Lung (tissue), 11 donors: ENCODE measurements at regions not wholly inside any gene's neighbourhood (a gene's known extent, or its start where the extent isn't known, plus 50 kb on each side); places are given as distances from the start of the nearest gene placed in this dataset.
A peak's percentile ranks its signal among the peaks of the same experiment; 100 is the strongest.

Experiments used
- ATAC-seq: fragments of 200-7000 bp; cut with Tn5 transposase; one replicate; pipeline ENCODE4 v1.9.1; 2020; ENCODE audit warnings: moderate number of reproducible peaks; ENCODE audit not compliant: insufficient read depth, low FRiP score
- DNase-seq, 3 donors: peaks; one replicate each; pipeline ENCODE4 v3.0.0-alpha.2; 2013 to 2017
- H3K27ac ChIP-seq, 2 donors: one replicate each; pipeline ENCODE4 v1.5.1; 2013; ENCODE audit warnings: mild to moderate bottlenecking in 2 of 2, moderate library complexity in 2 of 2, control low read depth in 1 of 2, inconsistent platforms in 1 of 2, low read depth in 1 of 2, low read length in 1 of 2
- H3K27me3 ChIP-seq, 3 donors: one replicate each; pipeline ENCODE4 v1.5.1; 2013; ENCODE audit warnings: low read length in 2 of 3; ENCODE audit not compliant: control insufficient read depth in 3 of 3, insufficient read depth in 3 of 3
- H3K36me3 ChIP-seq, 4 donors: one replicate each; pipeline ENCODE4 v1.5.1; 2013; ENCODE audit warnings: low read length in 4 of 4, mild to moderate bottlenecking in 1 of 4, moderate library complexity in 1 of 4; ENCODE audit not compliant: control insufficient read depth in 4 of 4, insufficient read depth in 4 of 4
- H3K4me1 ChIP-seq, 5 donors: one replicate each; pipeline ENCODE4 v1.5.1; 2013; ENCODE audit warnings: low read length in 5 of 5, mild to moderate bottlenecking in 2 of 5, moderate library complexity in 1 of 5; ENCODE audit not compliant: control insufficient read depth in 5 of 5, insufficient read depth in 5 of 5
- H3K4me3 ChIP-seq: one replicate; pipeline ENCODE4 v1.5.1; 2013; ENCODE audit warnings: mild to moderate bottlenecking, control low read depth, moderate library complexity
- H3K9ac ChIP-seq, 2 donors: one replicate each; pipeline ENCODE4 v1.5.1; 2013; ENCODE audit warnings: low read length in 2 of 2, control low read depth in 1 of 2; ENCODE audit not compliant: insufficient read depth in 1 of 2
- H3K9me3 ChIP-seq, 4 donors: one replicate each; pipeline ENCODE4 v1.5.1; 2013; ENCODE audit warnings: low read length in 3 of 4, mild to moderate bottlenecking in 1 of 4, moderate library complexity in 1 of 4; ENCODE audit not compliant: control insufficient read depth in 4 of 4, insufficient read depth in 3 of 4
- WGBS, 2 donors: extraction: QIAGEN DNeasy Blood & Tissue Kit; methylation state at CpG; one replicate each; pipeline ENCODE4 v1.1.7; 2013; 5-methylcytosine and 5-hydroxymethylcytosine counted together
- TF ChIP-seq, protein P1 (sequence below): IDR thresholded peaks from 2 replicates; pipeline ENCODE4 v1.5.1; 2012; ENCODE audit warnings: mild to moderate bottlenecking; ENCODE audit errors: control extremely low read depth, extremely low read depth
- donor health status: control.
- donor health status: control.
- donor health status: Bipolar disorder and iron deficiency.
- donor health status: healthy.
- donor health status: DM: yes; HTN: yes; CAD: no.

DNA sequence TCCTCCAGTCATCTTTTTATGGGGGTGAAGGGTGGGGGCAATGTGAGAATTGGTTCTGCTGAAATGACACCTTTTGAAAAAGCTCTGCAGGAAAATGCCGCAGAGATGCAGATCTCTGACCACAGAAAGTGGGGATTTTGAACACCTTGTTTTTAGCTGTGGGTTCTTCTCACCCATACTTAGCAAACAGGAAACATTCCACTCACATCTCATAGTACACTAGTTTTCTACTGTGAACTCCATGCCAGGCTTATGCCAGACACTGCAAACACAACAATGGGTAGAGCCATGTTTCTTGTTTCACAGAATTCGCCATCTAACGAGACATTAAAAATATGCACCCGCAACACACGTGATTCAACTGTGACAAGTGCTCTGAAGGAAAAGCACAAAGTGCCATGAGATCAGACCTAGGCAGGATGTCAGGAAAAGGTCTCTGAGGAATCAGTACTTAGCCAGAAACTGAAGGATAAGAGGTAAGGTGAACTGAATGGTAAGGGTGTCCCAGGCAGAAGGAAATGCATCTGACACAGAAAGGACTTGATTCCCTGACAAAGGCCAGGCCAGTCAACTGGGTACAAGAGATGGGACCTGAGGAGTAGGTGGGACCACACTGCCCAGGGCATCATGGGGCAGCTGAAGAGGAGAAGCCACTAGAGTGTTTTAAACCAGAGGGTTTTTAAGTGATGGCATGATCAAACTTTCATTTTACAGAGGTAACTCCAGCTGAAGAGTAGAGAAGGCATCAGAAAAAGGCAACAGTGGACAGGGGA is 83.8 kb upstream of the JAK1 start:
- 77 to 84% methylated on average over 5 of the region's 5 CpGs for WGBS, 2 donors
- H3K4me1 ChIP-seq = peaks cover 0 to 11% (median 2%) of the 10 kb centered on the region in 5 donors

DNA sequence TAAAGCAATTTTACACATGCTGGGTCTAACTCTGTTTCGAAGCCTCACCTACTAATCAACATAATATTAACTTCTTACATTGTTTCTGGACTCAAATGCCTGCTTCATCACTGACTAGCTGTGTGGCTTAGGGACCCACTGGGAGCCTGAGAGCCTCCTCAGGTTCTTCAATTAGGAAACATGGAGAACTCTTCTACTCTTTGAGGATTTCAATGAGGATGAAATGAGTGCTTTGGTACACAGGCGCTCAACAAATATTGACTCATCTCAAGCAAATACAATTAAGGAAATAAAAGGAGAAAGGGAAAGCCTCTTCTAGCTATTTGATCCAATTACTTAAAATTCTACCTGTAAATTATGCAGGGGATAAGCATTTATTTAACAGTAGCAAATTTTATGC is 84.4 kb upstream of the JAK1 start:
- ATAC-seq (peak; percentile 22), DNase-seq (no peak)
- 67 to 93% methylated on average over 2 of the region's 2 CpGs for WGBS, 2 donors
- no peak overlapping the region for H3K9ac ChIP-seq
- H3K4me3 ChIP-seq = no peak overlapping the region
- H3K9me3 ChIP-seq = no peaks in the 10 kb centered on the region
- H3K36me3 ChIP-seq = peaks cover 2 to 8% (median 5%) of the 10 kb centered on the region in 4 donors
- H3K27ac ChIP-seq = peak overlapping the region in 1 of 2 donors; percentile 72
- peaks cover 0 to 5% (median 3%) of the 10 kb centered on the region in 5 donors for H3K4me1 ChIP-seq
- H3K27me3 ChIP-seq = no peaks in the 10 kb centered on the region
- TF ChIP-seq, protein P1, sequence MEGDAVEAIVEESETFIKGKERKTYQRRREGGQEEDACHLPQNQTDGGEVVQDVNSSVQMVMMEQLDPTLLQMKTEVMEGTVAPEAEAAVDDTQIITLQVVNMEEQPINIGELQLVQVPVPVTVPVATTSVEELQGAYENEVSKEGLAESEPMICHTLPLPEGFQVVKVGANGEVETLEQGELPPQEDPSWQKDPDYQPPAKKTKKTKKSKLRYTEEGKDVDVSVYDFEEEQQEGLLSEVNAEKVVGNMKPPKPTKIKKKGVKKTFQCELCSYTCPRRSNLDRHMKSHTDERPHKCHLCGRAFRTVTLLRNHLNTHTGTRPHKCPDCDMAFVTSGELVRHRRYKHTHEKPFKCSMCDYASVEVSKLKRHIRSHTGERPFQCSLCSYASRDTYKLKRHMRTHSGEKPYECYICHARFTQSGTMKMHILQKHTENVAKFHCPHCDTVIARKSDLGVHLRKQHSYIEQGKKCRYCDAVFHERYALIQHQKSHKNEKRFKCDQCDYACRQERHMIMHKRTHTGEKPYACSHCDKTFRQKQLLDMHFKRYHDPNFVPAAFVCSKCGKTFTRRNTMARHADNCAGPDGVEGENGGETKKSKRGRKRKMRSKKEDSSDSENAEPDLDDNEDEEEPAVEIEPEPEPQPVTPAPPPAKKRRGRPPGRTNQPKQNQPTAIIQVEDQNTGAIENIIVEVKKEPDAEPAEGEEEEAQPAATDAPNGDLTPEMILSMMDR = no peak

More for the DNA sequence above, 83.8 kb upstream of the JAK1 start:
- no peak overlapping the region for H3K4me3 ChIP-seq
- DNase-seq = no peak
- no peaks in the 10 kb centered on the region for H3K27me3 ChIP-seq
- peak overlapping the region in 1 of 2 donors; percentile 72 for H3K27ac ChIP-seq
- H3K9ac ChIP-seq = no peak overlapping the region
- H3K9me3 ChIP-seq = no peaks in the 10 kb centered on the region
- no peak for ATAC-seq
- TF ChIP-seq, protein P1 = no peak
- peaks cover 0 to 7% (median under 1%) of the 10 kb centered on the region in 4 donors for H3K36me3 ChIP-seq

DNA sequence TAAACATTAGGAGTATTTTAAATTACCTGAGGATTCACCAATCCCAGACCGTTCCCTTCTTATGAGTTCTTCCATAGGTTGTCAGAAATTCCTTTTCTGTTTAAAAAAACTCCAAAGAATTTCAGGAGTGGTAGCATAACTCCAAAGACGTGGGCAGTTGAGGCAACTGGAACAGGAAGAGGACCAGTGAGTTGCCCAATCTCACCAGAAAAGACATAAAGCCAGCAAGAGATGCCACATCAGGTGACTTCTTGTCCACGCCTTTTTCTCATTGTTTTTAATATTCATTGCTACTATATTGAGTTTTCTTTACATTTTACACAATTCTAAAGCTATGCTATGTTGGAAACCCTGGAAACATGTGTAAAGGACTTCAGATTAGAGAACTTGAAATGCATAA is 88.1 kb upstream of the JAK1 start:
- WGBS, 2 donors = 53 to 71% methylated on average over 3 of the region's 3 CpGs
- Histone ChIP-seq H3K4me1 (peaks cover 0 to 8% (median 0%) of the 10 kb centered on the region in 5 donors), H3K27me3 (no peaks in the 10 kb centered on the region)

More for the DNA sequence above, 88.1 kb upstream of the JAK1 start:
- no peak for ATAC-seq
- TF ChIP-seq, protein P1 = no peak
- Histone ChIP-seq H3K9me3 (peaks cover 0 to 2% (median 0%) of the 10 kb centered on the region in 4 donors), H3K27ac (no peak overlapping the region), H3K4me3 (no peak overlapping the region), H3K9ac (no peak overlapping the region), H3K36me3 (peaks cover 8 to 20% (median 17%) of the 10 kb centered on the region in 4 donors)
- no peak for DNase-seq
